SIG-M5 (cell line): ENCODE measurements at regions not wholly inside any gene's neighbourhood (a gene's known extent, or its start where the extent isn't known, plus 50 kb on each side); places are given as distances from the start of the nearest gene placed in this dataset.
A peak's percentile ranks its signal among the peaks of the same experiment; 100 is the strongest.

Source experiments
- DNase-seq: peaks from one replicate; lab custom pipeline; 2025; lab: John Stamatoyannopoulos, UW

GRCh38 chr10:89887830-89888229 is 186.4 kb downstream of the KIF20B start:
- no peak for DNase-seq

DNA sequence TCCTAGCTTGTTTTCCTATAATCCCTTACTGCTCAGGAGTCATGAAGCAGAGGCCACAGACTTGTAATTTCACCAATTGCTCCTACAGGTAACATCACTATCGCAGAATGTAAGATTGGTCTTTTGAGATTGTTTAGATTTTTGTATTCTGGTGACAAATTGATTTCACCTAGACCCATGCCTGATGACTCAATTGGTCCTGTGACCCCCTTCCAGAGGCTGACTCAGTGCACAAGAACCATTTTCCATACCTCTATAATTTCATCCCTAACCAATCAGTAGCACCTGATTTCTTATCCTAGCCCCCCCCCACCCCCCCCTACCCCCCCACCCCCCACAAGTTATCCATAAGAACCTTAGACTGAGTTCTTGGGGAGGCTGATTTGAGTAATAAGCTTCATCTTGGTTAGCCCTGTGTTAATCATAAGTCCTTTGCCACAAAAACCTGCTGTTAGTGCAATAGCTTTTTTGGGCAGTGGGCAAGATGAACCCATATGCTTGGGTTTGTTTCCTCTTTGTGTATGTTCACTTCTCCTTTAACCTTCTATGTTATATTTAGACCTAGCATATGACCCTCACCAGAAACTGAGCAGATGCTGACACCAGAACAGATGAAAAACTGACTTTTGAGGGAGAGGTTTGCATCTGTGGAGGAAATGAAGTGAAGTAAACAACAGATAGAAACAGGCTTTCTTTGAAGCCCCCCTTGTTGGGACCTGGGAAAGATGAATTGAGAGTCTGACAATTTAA is 187.1 kb downstream of the KIF20B start:
- DNase-seq: peak; percentile 42

DNA sequence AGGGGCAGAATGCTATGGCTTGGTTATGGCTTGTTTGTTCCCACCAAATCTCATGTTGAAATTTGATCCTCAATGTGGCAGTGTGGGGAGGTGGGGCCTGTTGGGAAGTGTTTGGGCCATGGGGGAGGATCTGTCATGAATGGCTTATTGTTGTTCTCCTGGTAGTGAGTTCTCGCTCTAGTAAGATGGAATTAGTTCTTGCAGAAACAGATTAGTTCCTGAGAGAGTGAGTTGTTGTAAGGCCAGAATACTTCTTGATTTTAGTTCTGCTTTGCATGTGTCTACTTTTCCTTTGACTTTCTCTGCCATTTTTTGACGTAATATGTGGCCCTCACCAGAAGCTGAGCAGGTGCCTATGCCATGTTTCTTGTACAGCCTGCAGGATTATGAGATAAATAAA is 188.2 kb downstream of the KIF20B start:
- no peak for DNase-seq

- no peak for DNase-seq
Measured at GRCh38 chr10:89891006-89891535, 189.7 kb downstream of the KIF20B start.

DNA sequence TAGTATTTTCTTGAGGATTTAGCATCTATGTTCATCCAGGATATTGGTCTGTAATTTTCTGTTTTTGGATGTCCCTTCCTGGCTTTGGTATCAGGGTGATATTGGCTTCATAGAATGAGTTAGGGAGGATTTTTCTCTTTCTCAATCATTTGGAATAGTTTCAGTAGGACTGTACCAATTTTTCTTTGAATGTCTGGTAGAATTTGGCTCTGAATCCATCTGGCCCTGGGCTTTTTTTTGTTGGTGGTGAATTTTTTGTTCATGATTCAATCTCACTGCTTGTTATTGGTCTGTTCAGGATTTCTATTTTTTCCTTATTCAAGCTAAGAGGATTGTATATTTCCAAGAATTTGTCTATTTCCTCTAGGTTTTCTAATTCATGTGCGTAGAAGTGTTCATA is 192.7 kb downstream of the KIF20B start:
- DNase-seq: no peak

- no peak for DNase-seq
Measured at GRCh38 chr10:89900554-89900953, 199.2 kb downstream of the KIF20B start.

DNA sequence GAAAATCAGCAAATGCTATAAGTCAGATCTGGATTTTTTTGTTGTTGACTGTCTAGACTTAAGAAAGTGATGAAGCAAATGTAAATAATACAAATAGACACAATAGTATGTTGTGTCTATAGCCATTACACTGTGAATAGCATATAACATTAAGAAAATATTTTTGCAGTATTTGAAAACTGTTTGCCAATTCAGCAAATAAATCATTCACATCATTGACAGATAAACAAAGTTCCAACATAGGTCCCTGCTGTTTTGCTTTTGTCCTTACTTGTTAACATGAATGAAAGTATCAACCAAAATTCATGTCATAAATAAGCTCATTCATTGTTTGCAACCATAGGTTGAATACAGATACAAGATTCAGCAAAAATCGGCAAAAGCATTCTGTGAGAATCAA is 200.5 kb downstream of the KIF20B start:
- no peak for DNase-seq

- DNase-seq: no peak
Measured at GRCh38 chr10:89904755-89905154, 203.4 kb downstream of the KIF20B start.

DNA sequence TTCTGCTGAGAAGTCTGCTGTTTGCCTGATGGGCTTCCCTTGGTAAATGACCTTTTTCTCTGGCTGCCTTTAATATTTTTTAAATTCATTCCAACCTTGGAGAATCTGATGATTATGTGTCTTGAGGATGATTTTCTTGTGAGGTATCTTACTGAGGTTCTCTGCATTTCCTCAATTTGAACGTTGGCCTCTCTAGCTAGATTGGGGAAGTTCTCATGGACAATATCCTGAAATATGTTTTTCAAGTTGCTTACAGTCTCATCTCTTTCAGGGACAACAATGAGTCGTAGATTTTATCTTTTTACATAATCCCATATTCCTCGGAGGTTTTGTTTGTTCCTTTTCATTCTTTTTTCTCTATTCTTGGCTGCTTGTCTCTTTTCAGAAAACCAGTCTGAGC is 208.4 kb downstream of the KIF20B start:
- DNase-seq: no peak

GRCh38 chr10:89915021-89915420 is 213.6 kb downstream of the KIF20B start:
- no peak for DNase-seq

DNA sequence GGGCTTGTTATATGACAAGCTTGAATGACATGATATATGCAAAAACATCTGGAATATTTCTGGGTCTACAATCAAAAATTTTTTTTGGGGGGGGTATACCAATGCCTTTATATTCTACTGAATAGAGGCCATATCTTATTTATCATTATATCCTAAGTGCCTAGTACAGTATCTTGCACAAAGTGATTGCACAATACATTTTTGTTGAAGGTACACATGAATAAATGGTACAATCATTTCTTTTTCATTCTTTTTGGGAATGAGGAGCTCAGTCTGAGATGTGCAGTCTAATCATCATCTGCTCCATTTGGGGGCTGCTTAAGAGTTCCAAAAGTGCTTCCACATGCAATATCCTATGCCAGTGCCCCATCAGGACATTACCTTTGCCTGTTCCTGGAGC is 214.6 kb downstream of the KIF20B start:
- no peak for DNase-seq

- DNase-seq: no peak
Measured at GRCh38 chr10:89916468-89917215, 215.3 kb downstream of the KIF20B start.

- no peak for DNase-seq
Measured at GRCh38 chr10:89921403-89921802, 220.0 kb downstream of the KIF20B start.

GRCh38 chr10:89923661-89924060 is 222.3 kb downstream of the KIF20B start:
- DNase-seq: no peak

DNA sequence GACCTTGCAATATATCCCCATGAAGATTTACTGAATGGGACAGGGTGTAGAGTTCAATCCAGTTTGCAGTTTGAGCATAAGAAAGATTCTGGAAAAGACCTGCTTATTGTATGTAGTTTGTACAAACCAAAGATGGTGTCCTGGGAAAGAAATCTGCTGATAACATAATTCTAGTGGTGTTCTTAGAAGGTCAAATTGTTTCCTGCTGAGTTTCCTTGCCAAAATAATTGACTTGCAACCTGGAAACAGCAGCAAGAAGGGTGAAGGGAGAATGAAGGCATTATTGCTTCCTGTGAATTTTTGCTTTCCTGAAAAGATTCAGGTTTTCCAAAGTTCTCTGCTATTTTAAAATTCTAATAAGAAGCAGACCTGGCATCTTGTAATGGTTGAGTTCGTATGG is 222.9 kb downstream of the KIF20B start:
- DNase-seq: no peak

- DNase-seq: no peak
Measured at GRCh38 chr10:89926736-89927135, 225.3 kb downstream of the KIF20B start.

DNA sequence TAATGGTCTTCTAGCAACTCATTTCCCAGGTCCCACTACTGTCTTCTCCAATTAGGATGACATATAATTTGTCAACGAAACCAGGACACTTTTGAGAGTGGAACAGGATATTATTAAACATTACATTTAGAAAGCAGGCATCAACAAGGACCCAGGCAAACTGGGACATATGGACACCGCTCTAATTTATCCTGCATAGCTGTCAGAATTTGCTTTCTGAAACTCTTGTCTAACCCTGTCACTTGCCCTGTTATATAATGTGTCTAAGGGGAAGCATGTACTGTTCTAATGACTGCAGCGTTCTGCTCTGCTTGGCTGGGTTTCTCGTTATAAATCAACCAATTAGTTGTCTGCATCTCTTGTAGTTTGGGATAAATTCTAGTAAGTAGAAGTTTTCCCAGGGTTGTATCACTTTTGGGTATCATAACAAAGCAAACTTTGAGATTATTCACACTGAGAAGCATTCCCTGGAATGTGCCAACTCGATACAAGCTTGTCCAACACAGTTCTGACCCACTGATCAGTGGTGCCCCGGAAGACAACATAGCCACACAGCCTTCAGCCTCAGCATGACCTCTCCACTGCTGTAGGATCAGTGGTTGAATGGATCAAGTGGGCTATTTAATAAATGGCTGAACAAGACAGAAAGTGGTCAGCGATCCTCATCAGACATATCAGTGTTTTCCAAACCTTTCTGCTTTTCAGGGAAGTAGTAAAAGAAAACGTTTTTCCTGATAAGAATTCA is 228.1 kb downstream of the KIF20B start:
- DNase-seq: no peak

- no peak for DNase-seq
Measured at GRCh38 chr10:89937494-89937893, 236.1 kb downstream of the KIF20B start.

DNA sequence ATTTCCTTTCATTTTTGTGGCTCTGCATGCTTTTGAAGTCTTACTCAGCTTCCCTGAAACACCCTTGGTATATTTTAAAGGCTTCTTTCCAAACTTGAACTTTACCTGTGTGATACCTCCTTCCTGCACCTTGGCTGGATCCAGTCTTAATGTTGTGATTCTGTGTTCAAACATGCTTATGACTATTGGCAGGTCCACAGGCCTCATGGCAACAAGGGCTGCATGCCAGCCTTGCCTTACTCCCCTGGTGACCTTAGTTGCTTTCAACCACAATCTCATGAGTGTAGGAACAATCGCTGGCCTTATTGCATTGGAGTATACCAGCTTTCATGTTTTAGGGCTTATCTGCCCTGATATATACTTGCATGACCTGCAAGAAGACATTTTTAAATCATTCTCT is 238.7 kb downstream of the KIF20B start:
- no peak for DNase-seq

- no peak for DNase-seq
Measured at GRCh38 chr10:89942217-89942616, 240.8 kb downstream of the KIF20B start.

- DNase-seq: no peak
Measured at GRCh38 chr10:89944138-89944537, 242.7 kb downstream of the KIF20B start.

DNA sequence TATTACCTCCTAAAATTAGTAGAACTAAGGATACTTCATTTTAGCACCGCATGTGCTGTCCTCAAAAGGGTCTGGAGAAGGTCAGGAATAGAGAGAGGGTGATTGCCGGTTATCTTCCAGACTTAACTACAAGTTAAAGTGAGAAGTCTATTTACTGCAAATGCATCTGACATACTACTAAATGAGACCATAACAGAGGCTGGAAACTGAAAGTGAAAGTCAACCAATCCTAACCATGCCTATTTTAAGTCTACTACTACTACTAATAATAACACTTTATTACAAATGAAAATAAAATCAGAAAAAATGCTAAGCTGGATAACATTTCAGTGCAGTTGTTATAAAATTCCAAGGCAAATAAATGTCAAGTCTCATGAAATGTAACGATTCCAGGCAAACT is 244.7 kb downstream of the KIF20B start:
- DNase-seq: no peak

- no peak for DNase-seq
Measured at GRCh38 chr10:89949496-89949895, 248.1 kb downstream of the KIF20B start.
